ENCODE measurements at regions not wholly inside any gene's neighbourhood (a gene's known extent, or its start where the extent isn't known, plus 50 kb on each side); places are given as distances from the start of the nearest gene placed in this dataset.

- no peak for DNase-seq
These were observed 342.9 kb upstream of the DCC start for GRCh38 chr18:51997129-51997528.

- DNase-seq = no peak
These were observed 341.9 kb upstream of the DCC start for GRCh38 chr18:51998066-51998465.

GRCh38 chr18:51998711-51999110 is 341.3 kb upstream of the DCC start:
- no peak for DNase-seq

- no peak for DNase-seq
These were observed 340.6 kb upstream of the DCC start for GRCh38 chr18:51999351-51999750.

- DNase-seq = no peak
These were observed 339.6 kb upstream of the DCC start for GRCh38 chr18:52000435-52000834.

- no peak for DNase-seq
These were observed 338.9 kb upstream of the DCC start for GRCh38 chr18:52001106-52001505.

- no peak for DNase-seq
These were observed 337.4 kb upstream of the DCC start for GRCh38 chr18:52002600-52002999.

GRCh38 chr18:52007105-52007504 is 332.9 kb upstream of the DCC start:
- no peak for DNase-seq

GRCh38 chr18:52008330-52008729 is 331.7 kb upstream of the DCC start:
- no peak for DNase-seq

- DNase-seq = no peak
These were observed 331.3 kb upstream of the DCC start for GRCh38 chr18:52008736-52009135.

- DNase-seq = no peak
These were observed 330.0 kb upstream of the DCC start for GRCh38 chr18:52009958-52010357.

- DNase-seq = no peak
These were observed 293.9 kb upstream of the DCC start for GRCh38 chr18:52045946-52046675.

GRCh38 chr18:52046842-52047241 is 293.2 kb upstream of the DCC start:
- no peak for DNase-seq

GRCh38 chr18:52054324-52054723 is 285.7 kb upstream of the DCC start:
- DNase-seq = no peak

- no peak for DNase-seq
These were observed 279.2 kb upstream of the DCC start for GRCh38 chr18:52060607-52061304.

GRCh38 chr18:52063923-52064322 is 276.1 kb upstream of the DCC start:
- DNase-seq = no peak

GRCh38 chr18:52069201-52069600 is 270.8 kb upstream of the DCC start:
- no peak for DNase-seq

GRCh38 chr18:52070291-52070756 is 269.7 kb upstream of the DCC start:
- no peak for DNase-seq

- DNase-seq = no peak
These were observed 262.6 kb upstream of the DCC start for GRCh38 chr18:52077251-52077983.

- no peak for DNase-seq
These were observed 257.8 kb upstream of the DCC start for GRCh38 chr18:52082246-52082645.

GRCh38 chr18:52087140-52087539 is 252.9 kb upstream of the DCC start:
- no peak for DNase-seq

- DNase-seq = no peak
These were observed 250.0 kb upstream of the DCC start for GRCh38 chr18:52090005-52090404.

- DNase-seq = no peak
These were observed 246.8 kb upstream of the DCC start for GRCh38 chr18:52093171-52093570.

GRCh38 chr18:52118684-52119083 is 221.3 kb upstream of the DCC start:
- DNase-seq = no peak

All from NCI-H526 treated with DMSO at 0.1 percent for 48 hours (cell line).